BE2C (cell line): ENCODE measurements at regions not wholly inside any gene's neighbourhood (a gene's known extent, or its start where the extent isn't known, plus 50 kb on each side); places are given as distances from the start of the nearest gene placed in this dataset.

Experiments used
- DNase-seq: peaks from one replicate; pipeline ENCODE4 v3.0.0-alpha.2; 2020
- H3K27me3 ChIP-seq: fragments of 250-450 bp; sonication (Bioruptor Pico); 2 replicates; pipeline ENCODE4 v1.5.1; 2020; ENCODE audit warnings: mild to moderate bottlenecking
- H3K36me3 ChIP-seq: fragments of 250-450 bp; sonication (Bioruptor Pico); 2 replicates; pipeline ENCODE4 v1.5.1; 2020; ENCODE audit warnings: mild to moderate bottlenecking
- H3K4me1 ChIP-seq: fragments of 250-450 bp; sonication (Bioruptor Pico); 2 replicates; pipeline ENCODE4 v1.5.1; 2020
- H3K4me3 ChIP-seq: 2 replicates; pipeline ENCODE4 v1.5.1; 2011; ENCODE audit warnings: low read depth, low read length
- H3K9me3 ChIP-seq: fragments of 250-450 bp; sonication (Bioruptor Pico); 2 replicates; pipeline ENCODE4 v1.5.1; 2020
- TF ChIP-seq, protein P1 (sequence below): IDR thresholded peaks from 2 replicates; pipeline ENCODE4 v1.5.1; 2012; ENCODE audit warnings: mild to moderate bottlenecking, low read depth, low read length

DNA sequence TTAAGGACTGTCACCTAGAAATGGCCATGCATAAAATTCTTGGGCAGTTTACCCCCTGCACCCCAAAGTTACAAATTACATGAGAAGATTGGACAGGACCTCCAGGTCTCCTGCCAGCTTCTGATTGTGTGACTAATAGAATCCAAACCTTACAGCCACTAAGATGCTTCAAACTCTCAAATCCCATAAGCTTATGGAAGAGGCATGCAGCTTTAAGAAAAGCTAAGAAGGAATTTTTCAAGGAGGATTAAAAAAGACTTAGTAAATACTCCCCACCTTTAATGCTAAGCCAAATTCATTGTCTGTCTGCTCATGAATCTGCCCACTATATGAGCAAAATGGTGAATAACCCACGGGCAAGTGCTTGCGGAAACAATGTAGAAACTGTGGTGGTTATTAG lies 86.3 kb downstream of the MAIP1 start:
- H3K36me3 ChIP-seq, result no peaks in the 10 kb centered on the region
- H3K9me3 ChIP-seq, result no peaks in the 10 kb centered on the region; the same call in 1 of the 2 replicates
- no peaks in the 10 kb centered on the region for H3K4me1 ChIP-seq
- H3K4me3 ChIP-seq, result no peak overlapping the region
- no peaks in the 10 kb centered on the region for H3K27me3 ChIP-seq
- TF ChIP-seq, protein P1, sequence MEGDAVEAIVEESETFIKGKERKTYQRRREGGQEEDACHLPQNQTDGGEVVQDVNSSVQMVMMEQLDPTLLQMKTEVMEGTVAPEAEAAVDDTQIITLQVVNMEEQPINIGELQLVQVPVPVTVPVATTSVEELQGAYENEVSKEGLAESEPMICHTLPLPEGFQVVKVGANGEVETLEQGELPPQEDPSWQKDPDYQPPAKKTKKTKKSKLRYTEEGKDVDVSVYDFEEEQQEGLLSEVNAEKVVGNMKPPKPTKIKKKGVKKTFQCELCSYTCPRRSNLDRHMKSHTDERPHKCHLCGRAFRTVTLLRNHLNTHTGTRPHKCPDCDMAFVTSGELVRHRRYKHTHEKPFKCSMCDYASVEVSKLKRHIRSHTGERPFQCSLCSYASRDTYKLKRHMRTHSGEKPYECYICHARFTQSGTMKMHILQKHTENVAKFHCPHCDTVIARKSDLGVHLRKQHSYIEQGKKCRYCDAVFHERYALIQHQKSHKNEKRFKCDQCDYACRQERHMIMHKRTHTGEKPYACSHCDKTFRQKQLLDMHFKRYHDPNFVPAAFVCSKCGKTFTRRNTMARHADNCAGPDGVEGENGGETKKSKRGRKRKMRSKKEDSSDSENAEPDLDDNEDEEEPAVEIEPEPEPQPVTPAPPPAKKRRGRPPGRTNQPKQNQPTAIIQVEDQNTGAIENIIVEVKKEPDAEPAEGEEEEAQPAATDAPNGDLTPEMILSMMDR, result no peak
- no peak for DNase-seq

DNA sequence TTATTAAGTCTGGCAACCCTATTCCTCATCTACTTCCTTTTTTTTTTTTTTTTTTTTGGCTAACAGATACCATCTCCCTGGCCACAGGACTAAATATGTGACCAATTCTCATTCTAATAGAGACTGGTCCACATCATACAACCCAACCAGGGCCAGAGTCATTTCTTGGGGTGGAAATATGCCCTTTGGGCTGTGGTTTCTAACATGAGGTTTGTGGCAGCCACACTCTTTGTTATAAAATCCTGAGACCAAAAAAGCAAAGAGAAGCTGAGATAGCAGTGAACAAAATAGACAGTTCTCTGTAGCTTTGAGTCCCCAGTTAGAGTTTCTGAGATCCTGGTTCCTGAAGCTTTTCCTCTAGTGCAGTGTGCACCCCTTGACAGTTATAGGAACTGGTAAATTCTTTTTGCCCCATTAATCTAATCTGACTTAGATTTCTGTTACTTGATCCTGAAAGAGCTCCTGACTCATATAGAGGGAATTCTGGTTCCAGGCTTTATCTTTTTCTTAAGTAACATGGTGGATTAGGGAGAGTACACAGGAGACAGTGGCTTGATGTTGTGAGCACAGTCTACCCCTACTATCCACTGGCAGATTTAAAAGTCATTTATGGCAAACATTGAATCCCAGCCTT lies 86.8 kb downstream of the MAIP1 start:
- Histone ChIP-seq H3K4me3 (no peak overlapping the region), H3K4me1 (no peaks in the 10 kb centered on the region), H3K27me3 (no peaks in the 10 kb centered on the region), H3K36me3 (no peaks in the 10 kb centered on the region), H3K9me3 (no peaks in the 10 kb centered on the region)
- TF ChIP-seq, protein P1, result no peak
- no peak for DNase-seq

DNA sequence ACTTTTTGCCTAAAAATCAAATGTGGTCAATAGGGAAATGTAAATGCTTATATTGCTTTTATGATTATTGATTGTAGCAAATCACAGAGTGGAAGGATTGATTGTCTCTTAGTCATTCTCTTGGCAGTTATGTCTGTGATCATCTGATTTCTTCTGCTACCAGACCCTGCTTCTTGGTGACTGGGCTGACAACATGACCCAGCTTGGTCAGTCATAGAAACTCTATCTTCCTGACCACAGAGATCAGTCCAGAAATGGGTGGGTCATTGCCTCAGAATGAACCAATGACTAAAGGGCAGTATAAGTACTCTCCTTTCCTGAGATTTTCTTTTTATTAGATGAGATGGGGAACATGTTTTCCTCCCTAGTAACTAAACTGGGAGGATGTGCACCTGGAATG lies 87.6 kb downstream of the MAIP1 start:
- Histone ChIP-seq H3K27me3 (no peaks in the 10 kb centered on the region), H3K4me3 (no peak overlapping the region), H3K4me1 (no peaks in the 10 kb centered on the region), H3K36me3 (no peaks in the 10 kb centered on the region), H3K9me3 (no peaks in the 10 kb centered on the region)
- DNase-seq, result no peak
- TF ChIP-seq, protein P1, result no peak

DNA sequence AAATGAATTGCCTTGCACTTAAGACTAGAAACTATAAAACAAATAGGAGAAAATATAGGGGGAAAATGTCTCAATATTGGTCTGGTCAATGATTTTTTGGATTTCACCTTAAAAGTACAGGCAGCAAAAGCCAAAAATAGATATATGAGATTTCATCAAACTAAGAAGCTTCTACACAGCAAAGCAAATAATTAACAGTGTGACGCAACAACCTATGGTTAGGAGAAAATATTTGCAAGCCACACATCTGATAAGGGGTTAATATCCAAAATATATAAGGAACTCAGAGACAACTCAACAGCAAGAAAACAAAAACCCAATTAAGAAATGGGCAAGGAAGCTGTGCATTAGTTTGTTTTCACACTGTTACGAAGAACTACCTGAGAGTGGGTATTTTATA lies 89.1 kb downstream of the MAIP1 start:
- no peak for DNase-seq
- TF ChIP-seq, protein P1, result no peak
- H3K9me3 ChIP-seq, result no peaks in the 10 kb centered on the region
- no peaks in the 10 kb centered on the region for H3K4me1 ChIP-seq
- H3K36me3 ChIP-seq, result no peaks in the 10 kb centered on the region
- H3K27me3 ChIP-seq, result no peaks in the 10 kb centered on the region
- no peak overlapping the region for H3K4me3 ChIP-seq

DNA sequence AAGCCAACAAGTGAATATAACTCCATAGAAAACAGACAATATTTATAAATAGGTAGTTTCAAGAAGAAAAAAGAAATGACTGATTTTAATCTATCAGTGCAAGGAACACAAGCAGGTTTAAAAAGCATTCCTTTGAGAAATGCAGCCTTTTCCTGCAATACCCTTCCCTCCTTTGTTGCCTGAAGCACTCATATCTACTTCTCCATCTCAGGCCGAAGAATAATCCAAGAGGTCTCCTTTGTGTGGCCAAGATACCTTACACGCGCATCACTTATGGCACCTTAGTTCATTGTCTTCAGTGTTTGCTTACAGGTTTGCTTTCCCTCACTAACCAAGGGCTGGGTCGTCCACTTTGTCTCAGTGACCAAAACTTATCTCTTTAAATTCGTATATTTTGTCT lies 93.0 kb downstream of the MAIP1 start:
- H3K36me3 ChIP-seq, result no peaks in the 10 kb centered on the region
- no peaks in the 10 kb centered on the region for H3K9me3 ChIP-seq
- no peak overlapping the region for H3K4me3 ChIP-seq
- TF ChIP-seq, protein P1, result no peak
- H3K27me3 ChIP-seq, result no peaks in the 10 kb centered on the region
- no peaks in the 10 kb centered on the region for H3K4me1 ChIP-seq
- DNase-seq, result no peak

DNA sequence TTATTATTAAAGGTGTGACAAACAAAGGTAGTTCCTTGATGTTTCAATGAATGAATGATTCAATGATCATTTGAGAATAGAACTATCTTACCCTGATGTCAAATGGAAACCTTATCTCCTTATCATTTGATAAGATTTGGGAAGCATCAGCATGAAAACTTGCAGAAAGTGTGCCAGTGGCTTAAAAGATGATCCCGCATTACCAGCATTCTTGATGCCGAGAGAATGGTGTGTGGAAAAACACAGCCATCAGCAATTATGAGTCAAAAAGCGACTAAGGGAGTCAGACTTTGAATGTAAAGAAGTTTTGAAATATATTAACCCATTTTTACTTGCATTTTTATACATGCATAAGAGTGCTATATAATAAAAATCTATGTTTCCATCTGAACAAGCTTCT lies 93.7 kb downstream of the MAIP1 start:
- DNase-seq, result no peak
- TF ChIP-seq, protein P1, result no peak
- H3K36me3 ChIP-seq, result no peaks in the 10 kb centered on the region

More for the DNA sequence above, 93.7 kb downstream of the MAIP1 start:
- H3K9me3 ChIP-seq, result no peaks in the 10 kb centered on the region
- no peaks in the 10 kb centered on the region for H3K4me1 ChIP-seq
- no peak overlapping the region for H3K4me3 ChIP-seq
- no peaks in the 10 kb centered on the region for H3K27me3 ChIP-seq
